OCI-LY1 (cell line): ENCODE measurements at regions not wholly inside any gene's neighbourhood (a gene's known extent, or its start where the extent isn't known, plus 50 kb on each side); places are given as distances from the start of the nearest gene placed in this dataset.

Source experiments
- EZH2 ChIP-seq: fragments of 200-600 bp; sonication (generic), shearing (Covaris generic); IDR thresholded peaks from 2 replicates; pipeline ENCODE4 v1.8.0; 2017; ENCODE audit warnings: borderline replicate concordance, mixed run types, mild to moderate bottlenecking, antibody characterized with exemption, low read length, moderate library complexity, mixed read lengths
- TF ChIP-seq, protein P1 (sequence below): fragments of 200-600 bp; sonication (generic), shearing (Covaris generic); IDR thresholded peaks from 2 replicates; pipeline ENCODE4 v1.5.1; 2017; ENCODE audit warnings: mild to moderate bottlenecking, antibody characterized with exemption, low read length, moderate library complexity, mixed read lengths

DNA sequence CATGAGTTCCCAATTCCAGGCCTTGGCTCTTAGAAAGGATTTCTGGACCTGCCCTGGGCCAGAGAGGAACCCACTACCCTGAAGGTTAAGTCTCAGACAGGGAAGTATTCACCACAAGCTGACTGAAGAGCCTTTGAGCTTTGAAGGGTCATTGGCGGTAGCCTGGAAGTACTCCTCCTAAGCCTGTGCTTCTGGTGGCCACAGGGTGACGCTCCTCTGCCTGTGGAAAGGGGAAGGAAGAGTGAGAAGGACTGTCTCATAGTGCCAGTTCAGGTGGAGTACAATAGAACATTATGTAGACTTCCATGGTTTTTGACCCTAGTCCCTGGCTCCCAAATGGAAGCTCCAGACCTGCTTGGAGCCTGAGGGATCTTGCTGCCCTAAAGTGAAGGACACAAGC lies 1233.2 kb upstream of the CDH6 start:
- TF ChIP-seq, protein P1, sequence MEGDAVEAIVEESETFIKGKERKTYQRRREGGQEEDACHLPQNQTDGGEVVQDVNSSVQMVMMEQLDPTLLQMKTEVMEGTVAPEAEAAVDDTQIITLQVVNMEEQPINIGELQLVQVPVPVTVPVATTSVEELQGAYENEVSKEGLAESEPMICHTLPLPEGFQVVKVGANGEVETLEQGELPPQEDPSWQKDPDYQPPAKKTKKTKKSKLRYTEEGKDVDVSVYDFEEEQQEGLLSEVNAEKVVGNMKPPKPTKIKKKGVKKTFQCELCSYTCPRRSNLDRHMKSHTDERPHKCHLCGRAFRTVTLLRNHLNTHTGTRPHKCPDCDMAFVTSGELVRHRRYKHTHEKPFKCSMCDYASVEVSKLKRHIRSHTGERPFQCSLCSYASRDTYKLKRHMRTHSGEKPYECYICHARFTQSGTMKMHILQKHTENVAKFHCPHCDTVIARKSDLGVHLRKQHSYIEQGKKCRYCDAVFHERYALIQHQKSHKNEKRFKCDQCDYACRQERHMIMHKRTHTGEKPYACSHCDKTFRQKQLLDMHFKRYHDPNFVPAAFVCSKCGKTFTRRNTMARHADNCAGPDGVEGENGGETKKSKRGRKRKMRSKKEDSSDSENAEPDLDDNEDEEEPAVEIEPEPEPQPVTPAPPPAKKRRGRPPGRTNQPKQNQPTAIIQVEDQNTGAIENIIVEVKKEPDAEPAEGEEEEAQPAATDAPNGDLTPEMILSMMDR, result no peak
- no peak for TF ChIP-seq EZH2
